ENCODE measurements at regions not wholly inside any gene's neighbourhood (a gene's known extent, or its start where the extent isn't known, plus 50 kb on each side); places are given as distances from the start of the nearest gene placed in this dataset.
A peak's percentile ranks its signal among the peaks of the same experiment; 100 is the strongest.

DNA sequence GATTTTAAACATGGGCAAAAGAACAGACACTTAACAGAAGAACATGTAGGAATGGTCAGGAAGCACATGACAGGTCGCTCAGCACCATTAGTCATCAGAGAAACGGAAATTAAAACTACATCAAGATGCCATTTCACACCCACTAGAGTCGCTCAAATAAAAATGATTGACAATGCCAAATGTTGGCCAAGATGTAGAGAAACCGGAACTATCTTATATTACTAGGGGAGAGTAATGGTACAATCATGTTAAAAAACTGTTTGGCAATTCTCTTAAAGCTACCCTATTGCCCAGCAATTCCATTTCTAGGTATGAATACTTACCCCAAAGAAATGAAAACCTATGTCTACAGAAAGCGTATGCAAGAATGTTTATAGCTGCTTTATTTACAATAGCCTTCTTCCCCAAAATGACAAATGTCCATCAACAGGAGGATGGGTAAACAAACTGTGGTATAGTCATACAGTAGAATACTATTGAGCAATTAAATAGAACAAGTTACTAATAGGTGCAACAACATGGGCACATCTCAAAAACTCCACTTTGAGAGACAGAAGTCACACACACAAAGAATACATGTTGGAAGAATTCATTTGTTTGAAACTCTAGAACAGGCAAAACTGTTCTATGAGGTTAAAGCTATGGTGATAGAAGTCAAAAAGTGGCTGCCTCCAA, 92.8 kb downstream of the ETS2 start:
- H3K36me3 ChIP-seq: no peaks in the 10 kb centered on the region
- no peak for DNase-seq
- H3K4me3 ChIP-seq: no peak overlapping the region
- H3K9me3 ChIP-seq: no peaks in the 10 kb centered on the region
- H3K27me3 ChIP-seq: no peaks in the 10 kb centered on the region
- WGBS, 2 donors: 27 to 43% methylated on average over 5 of the region's 5 CpGs
- H3K4me1 ChIP-seq: peaks cover 0 to 13% (median 4%) of the 10 kb centered on the region in 4 donors
- H3K27ac ChIP-seq: peak overlapping the region in 2 of 4 donors; percentile 13 to 35
- TF ChIP-seq POLR2A (IDR thresholded peaks at IDR 0.05) (no peak), EP300 (IDR thresholded peaks at IDR 0.05) (peak in 1 of 4 donors; percentile 92), POLR2AphosphoS5 (IDR thresholded peaks at IDR 0.05) (peak in 1 of 2 donors; percentile 19)
- TF ChIP-seq, protein P1, sequence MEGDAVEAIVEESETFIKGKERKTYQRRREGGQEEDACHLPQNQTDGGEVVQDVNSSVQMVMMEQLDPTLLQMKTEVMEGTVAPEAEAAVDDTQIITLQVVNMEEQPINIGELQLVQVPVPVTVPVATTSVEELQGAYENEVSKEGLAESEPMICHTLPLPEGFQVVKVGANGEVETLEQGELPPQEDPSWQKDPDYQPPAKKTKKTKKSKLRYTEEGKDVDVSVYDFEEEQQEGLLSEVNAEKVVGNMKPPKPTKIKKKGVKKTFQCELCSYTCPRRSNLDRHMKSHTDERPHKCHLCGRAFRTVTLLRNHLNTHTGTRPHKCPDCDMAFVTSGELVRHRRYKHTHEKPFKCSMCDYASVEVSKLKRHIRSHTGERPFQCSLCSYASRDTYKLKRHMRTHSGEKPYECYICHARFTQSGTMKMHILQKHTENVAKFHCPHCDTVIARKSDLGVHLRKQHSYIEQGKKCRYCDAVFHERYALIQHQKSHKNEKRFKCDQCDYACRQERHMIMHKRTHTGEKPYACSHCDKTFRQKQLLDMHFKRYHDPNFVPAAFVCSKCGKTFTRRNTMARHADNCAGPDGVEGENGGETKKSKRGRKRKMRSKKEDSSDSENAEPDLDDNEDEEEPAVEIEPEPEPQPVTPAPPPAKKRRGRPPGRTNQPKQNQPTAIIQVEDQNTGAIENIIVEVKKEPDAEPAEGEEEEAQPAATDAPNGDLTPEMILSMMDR (IDR thresholded peaks at IDR 0.05): peak in 1 of 6 experiments; percentile 1
- peak in 1 of 2 donors; percentile 46 for ATAC-seq (ENCODE audit: low FRiP score in 2 of 2)

DNA sequence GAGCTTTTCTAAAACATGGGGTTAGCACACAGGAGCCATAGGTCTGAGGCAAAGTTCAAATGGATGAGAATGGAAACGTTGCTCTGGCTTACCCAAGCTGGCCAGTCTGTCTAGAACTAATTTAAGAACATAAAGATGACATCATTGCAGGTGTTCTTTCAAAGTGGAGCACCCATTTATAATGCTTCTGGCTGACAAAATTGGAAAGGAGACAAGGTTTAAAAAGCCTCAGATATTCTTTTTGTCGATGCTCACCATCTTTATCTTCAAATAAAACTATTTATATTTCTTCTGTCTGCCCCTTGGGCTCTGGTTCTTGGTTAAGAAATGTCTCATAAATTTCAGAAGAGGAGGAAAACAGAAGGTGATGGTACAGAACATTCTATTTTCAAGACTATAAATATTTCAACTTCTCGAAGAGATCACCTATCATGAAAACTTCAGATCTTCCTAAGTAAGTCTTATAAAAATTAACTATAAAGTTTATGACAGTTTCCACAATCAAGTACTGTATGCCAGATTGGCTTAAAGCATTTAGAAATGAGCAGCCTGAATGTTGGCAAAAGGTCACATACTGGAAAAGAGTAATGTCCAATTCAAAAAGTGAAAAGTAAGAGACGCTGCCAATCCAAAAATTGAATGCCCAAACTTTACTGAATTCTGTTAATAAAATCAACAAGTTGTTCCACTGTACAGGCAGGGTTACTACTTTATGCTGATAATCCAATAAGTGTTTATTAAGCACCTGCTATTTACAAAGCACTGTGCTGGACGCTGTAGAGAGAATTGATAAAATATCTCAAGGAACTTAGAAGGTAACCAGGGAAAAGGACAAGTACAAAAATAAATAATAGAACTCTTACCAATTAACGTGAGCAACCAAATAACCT, 92.0 kb downstream of the ETS2 start:
- 49 to 54% methylated on average over 6 of the region's 6 CpGs for WGBS, 2 donors
- no peaks in the 10 kb centered on the region for H3K36me3 ChIP-seq
- DNase-seq (no peak), ATAC-seq (ENCODE audit: low FRiP score in 2 of 2) (peak in 1 of 2 donors; percentile 26)
- no peak overlapping the region for H3K4me3 ChIP-seq
- TF ChIP-seq POLR2A (IDR thresholded peaks at IDR 0.05): no peak
- TF ChIP-seq POLR2AphosphoS5 (IDR thresholded peaks at IDR 0.05): no peak
- no peak for TF ChIP-seq EP300 (IDR thresholded peaks at IDR 0.05)
- TF ChIP-seq, protein P1 (IDR thresholded peaks at IDR 0.05): peak in 1 of 6 experiments; percentile 2
- no peaks in the 10 kb centered on the region for H3K9me3 ChIP-seq
- H3K27ac ChIP-seq: peak overlapping the region in 1 of 4 donors; percentile 19
- H3K27me3 ChIP-seq: no peaks in the 10 kb centered on the region
- H3K4me1 ChIP-seq: peaks cover 0 to 13% (median 4%) of the 10 kb centered on the region in 4 donors

DNA sequence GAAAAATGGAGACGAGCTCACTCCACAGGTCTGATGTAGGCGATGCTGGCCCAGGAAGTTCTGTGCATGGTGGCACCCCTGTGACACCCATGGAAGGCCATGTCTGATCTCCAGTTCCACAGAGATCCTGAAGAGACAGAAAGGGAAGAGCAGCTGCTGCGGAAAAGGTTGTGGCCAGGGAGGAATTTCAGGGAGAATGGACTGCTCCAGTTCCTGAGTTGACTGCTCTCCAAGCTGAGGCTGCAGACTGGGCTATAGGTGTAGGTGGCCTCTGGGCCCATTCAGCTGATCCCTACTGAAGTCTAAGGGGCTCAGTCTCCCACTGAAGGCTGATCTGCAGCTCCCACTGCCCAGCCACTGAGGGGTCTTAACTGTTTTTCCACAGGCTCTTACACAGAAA, 89.2 kb downstream of the ETS2 start:
- no peak for TF ChIP-seq POLR2A (IDR thresholded peaks at IDR 0.05)
- no peak for TF ChIP-seq POLR2AphosphoS5 (IDR thresholded peaks at IDR 0.05)
- TF ChIP-seq, protein P1 (IDR thresholded peaks at IDR 0.05): no peak
- no peak for TF ChIP-seq EP300 (IDR thresholded peaks at IDR 0.05)
- no peaks in the 10 kb centered on the region for H3K9me3 ChIP-seq
- no peak overlapping the region for H3K27ac ChIP-seq
- peaks cover 0 to 13% (median 4%) of the 10 kb centered on the region in 4 donors for H3K4me1 ChIP-seq
- no peak overlapping the region for H3K4me3 ChIP-seq
- 90 to 95% methylated on average over 3 of the region's 3 CpGs for WGBS, 2 donors
- no peak for ATAC-seq (ENCODE audit: low FRiP score in 2 of 2)
- DNase-seq: no peak
- no peaks in the 10 kb centered on the region for H3K27me3 ChIP-seq
- H3K36me3 ChIP-seq: no peaks in the 10 kb centered on the region

DNA sequence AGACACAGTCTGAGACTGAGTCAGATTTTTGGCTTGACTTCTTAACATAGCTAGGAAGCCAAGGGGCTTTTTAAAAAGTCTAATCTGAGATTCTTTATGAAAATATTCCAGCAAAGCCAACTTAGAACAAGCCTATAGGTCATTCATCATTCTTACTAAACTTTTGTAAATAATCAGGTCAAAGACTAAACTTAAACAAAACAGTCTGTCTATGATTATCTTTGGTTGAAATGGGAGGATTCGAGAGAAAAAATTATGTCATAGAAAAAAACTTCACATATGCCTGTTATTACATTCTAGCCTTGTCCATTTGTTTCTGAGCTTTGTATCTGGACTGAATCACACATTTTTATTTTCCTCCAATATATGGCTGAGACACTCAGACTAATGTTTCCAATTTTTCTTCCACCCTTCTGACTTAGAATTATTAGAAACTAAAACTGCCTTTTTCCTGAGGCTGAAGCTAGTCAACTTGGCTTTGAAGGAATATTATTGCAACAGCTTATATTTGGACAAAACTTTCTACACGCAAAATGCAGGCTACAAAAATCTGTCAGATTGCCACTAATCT, 83.3 kb downstream of the ETS2 start:
- no peak overlapping the region for H3K4me3 ChIP-seq
- no peaks in the 10 kb centered on the region for H3K27me3 ChIP-seq
- no peaks in the 10 kb centered on the region for H3K36me3 ChIP-seq
- H3K4me1 ChIP-seq: no peaks in the 10 kb centered on the region
- TF ChIP-seq, protein P1 (IDR thresholded peaks at IDR 0.05): no peak
- TF ChIP-seq POLR2AphosphoS5 (IDR thresholded peaks at IDR 0.05): no peak
- TF ChIP-seq EP300 (IDR thresholded peaks at IDR 0.05): no peak
- no peak for TF ChIP-seq POLR2A (IDR thresholded peaks at IDR 0.05)
- no peak for ATAC-seq (ENCODE audit: low FRiP score in 2 of 2)
- no peak for DNase-seq
- WGBS, 2 donors: 46 to 75% methylated on average over 2 of the region's 2 CpGs
- no peak overlapping the region for H3K27ac ChIP-seq
- peaks cover 11 to 19% (median 16%) of the 10 kb centered on the region in 4 donors for H3K9me3 ChIP-seq

All from upper lobe of left lung (tissue), 6 donors.